Liver (tissue), 8 donors: ENCODE measurements at regions not wholly inside any gene's neighbourhood (a gene's known extent, or its start where the extent isn't known, plus 50 kb on each side); places are given as distances from the start of the nearest gene placed in this dataset.

Experiments used
- DNase-seq: peaks from one replicate; pipeline ENCODE4 v3.0.0-alpha.2; 2017; ENCODE audit warnings: low spot score
- H3K27ac ChIP-seq, 2 donors: one replicate each; pipeline ENCODE4 v1.7.0; 2013; ENCODE audit warnings: inconsistent platforms in 2 of 2, low read length in 2 of 2, control low read depth in 1 of 2, low read depth in 1 of 2, mild to moderate bottlenecking in 1 of 2
- H3K27me3 ChIP-seq, 4 donors: one replicate each; pipeline versions ENCODE4 v1.6.1 to v1.7.0; 2013; ENCODE audit warnings: low read length in 3 of 4, inconsistent platforms in 1 of 4, mild to moderate bottlenecking in 1 of 4, moderate library complexity in 1 of 4; ENCODE audit not compliant: control insufficient read depth in 4 of 4, insufficient read depth in 4 of 4
- H3K36me3 ChIP-seq, 4 donors: one replicate each; pipeline versions ENCODE4 v1.6.1 to v1.7.0; 2013; ENCODE audit warnings: low read length in 3 of 4, mild to moderate bottlenecking in 3 of 4, low read depth in 1 of 4, moderate library complexity in 1 of 4; ENCODE audit not compliant: control insufficient read depth in 4 of 4, insufficient read depth in 3 of 4
- H3K4me1 ChIP-seq, 4 donors: one replicate each; pipeline versions ENCODE4 v1.6.1 to v1.7.0; 2013; ENCODE audit warnings: low read length in 3 of 4, mild to moderate bottlenecking in 3 of 4, moderate library complexity in 1 of 4; ENCODE audit not compliant: control insufficient read depth in 4 of 4, insufficient read depth in 4 of 4
- H3K4me3 ChIP-seq, 3 donors: one replicate each; pipeline versions ENCODE4 v1.6.1 to v1.7.0; 2013; ENCODE audit warnings: low read length in 3 of 3, control low read depth in 1 of 3, low read depth in 1 of 3, mild to moderate bottlenecking in 1 of 3
- H3K9ac ChIP-seq, 2 donors: one replicate each; pipeline ENCODE4 v1.7.0; 2013; ENCODE audit warnings: low read length in 2 of 2, mild to moderate bottlenecking in 2 of 2, moderate library complexity in 2 of 2, control low read depth in 1 of 2, low read depth in 1 of 2
- H3K9me3 ChIP-seq, 4 donors: one replicate each; pipeline versions ENCODE4 v1.6.1 to v1.7.0; 2013; ENCODE audit warnings: low read length in 3 of 4; ENCODE audit not compliant: control insufficient read depth in 4 of 4
- EGR1 ChIP-seq, 2 donors: IDR thresholded peaks; 2 replicates each; pipeline ENCODE4 v1.6.1; 2016 to 2018; ENCODE audit warnings: antibody characterized with exemption in 2 of 2, low read depth in 2 of 2
- FOXA2 ChIP-seq: IDR thresholded peaks from 2 replicates; pipeline ENCODE4 v1.6.1; 2016; ENCODE audit warnings: antibody characterized with exemption
- GABPA ChIP-seq, 2 donors: IDR thresholded peaks in 1 of 2; conservative IDR thresholded peaks in 1 of 2; 2 replicates each; pipeline ENCODE4 v1.6.1; 2016; ENCODE audit warnings: antibody characterized with exemption in 2 of 2, mild to moderate bottlenecking in 1 of 2, moderate library complexity in 1 of 2
- HNF4A ChIP-seq, 2 donors: conservative IDR thresholded peaks; 2 replicates each; pipeline ENCODE4 v1.6.1; 2016; ENCODE audit warnings: antibody characterized with exemption in 2 of 2, mild to moderate bottlenecking in 2 of 2
- HNF4G ChIP-seq: IDR thresholded peaks from 2 replicates; pipeline ENCODE4 v1.6.1; 2016; ENCODE audit warnings: antibody characterized with exemption
- JUND ChIP-seq, 2 donors: IDR thresholded peaks; 2 replicates each; pipeline ENCODE4 v1.6.1; 2016; ENCODE audit warnings: antibody characterized with exemption in 2 of 2
- NR2F2 ChIP-seq: IDR thresholded peaks from 2 replicates; pipeline ENCODE4 v1.6.1; 2016; ENCODE audit warnings: antibody characterized with exemption
- RAD21 ChIP-seq, 2 donors: IDR thresholded peaks; 2 replicates each; pipeline ENCODE4 v1.6.1; 2016; ENCODE audit warnings: antibody characterized with exemption in 2 of 2, mild to moderate bottlenecking in 2 of 2
- RXRA ChIP-seq, 2 donors: IDR thresholded peaks; 2 replicates each; pipeline ENCODE4 v1.6.1; 2017 to 2018; ENCODE audit warnings: antibody characterized with exemption in 2 of 2, mild to moderate bottlenecking in 1 of 2
- SP1 ChIP-seq: IDR thresholded peaks from 2 replicates; pipeline ENCODE4 v1.6.1; 2018; ENCODE audit warnings: antibody characterized with exemption, mild to moderate bottlenecking
- TAF1 ChIP-seq: conservative IDR thresholded peaks from 2 replicates; pipeline ENCODE4 v1.6.1; 2016; ENCODE audit warnings: antibody characterized with exemption, mild to moderate bottlenecking
- YY1 ChIP-seq: IDR thresholded peaks from 2 replicates; pipeline ENCODE4 v1.6.1; 2016; ENCODE audit warnings: antibody characterized with exemption, mild to moderate bottlenecking
- WGBS: extraction: QIAGEN DNeasy Blood & Tissue Kit; methylation state at CpG from one replicate; pipeline ENCODE4 v1.1.7; 2013; 5-methylcytosine and 5-hydroxymethylcytosine counted together
- TF ChIP-seq, protein P1 (sequence below): IDR thresholded peaks from 2 replicates; pipeline ENCODE4 v1.6.1; 2016; ENCODE audit warnings: antibody characterized with exemption
- TF ChIP-seq, protein P2 (sequence below): IDR thresholded peaks from 2 replicates; pipeline ENCODE4 v1.6.1; 2016; ENCODE audit warnings: antibody characterized with exemption, mild to moderate bottlenecking
- TF ChIP-seq, protein P3 (sequence below): IDR thresholded peaks from 2 replicates; pipeline ENCODE4 v1.6.1; 2016; ENCODE audit warnings: antibody characterized with exemption
- TF ChIP-seq, protein P4 (sequence below): fragments of 150-350 bp; IDR thresholded peaks from 2 replicates; pipeline ENCODE4 v1.5.1; 2017; ENCODE audit warnings: improper control_type of control experiment, low read depth, low read length; ENCODE audit not compliant: missing input control
- donor health status: healthy.
- donor health status: healthy.
- donor health status: healthy.
- donor health status: healthy.
- donor health status: healthy.

DNA sequence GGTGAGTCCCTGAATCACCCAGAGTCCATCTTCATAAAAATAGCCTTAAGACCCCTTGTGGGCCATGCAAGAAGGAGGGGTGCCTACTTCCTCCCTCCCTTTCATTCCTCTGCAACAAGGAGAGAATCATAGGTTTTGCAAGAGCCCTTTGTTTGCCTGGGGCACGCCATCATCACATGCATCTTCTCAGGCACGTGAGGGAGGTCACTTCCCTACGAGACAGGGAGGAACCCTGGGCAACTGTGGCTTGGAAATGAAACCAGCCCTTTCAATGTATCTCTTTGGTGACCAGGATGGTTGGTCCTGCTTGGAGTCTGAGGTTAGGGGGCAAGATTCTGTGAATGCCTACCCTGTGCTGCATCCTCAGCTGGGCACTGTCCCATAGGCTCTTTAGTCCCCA is 194.8 kb downstream of the MAFB start:
- WGBS: 74% methylated on average over 3 of the region's 3 CpGs
- Histone ChIP-seq H3K27me3 (no peaks in the 10 kb centered on the region), H3K4me1 (peaks cover 0 to 2% (median 0%) of the 10 kb centered on the region in 4 donors), H3K4me3 (no peak overlapping the region), H3K36me3 (no peaks in the 10 kb centered on the region), H3K9ac (no peak overlapping the region), H3K27ac (peak overlapping the region; percentile 15 to 50), H3K9me3 (no peaks in the 10 kb centered on the region)
- no peak for DNase-seq
- TF ChIP-seq RXRA (IDR thresholded peaks at IDR 0.05) (peak in 1 of 2 donors; percentile 8), RAD21 (IDR thresholded peaks at IDR 0.05) (no peak)

DNA sequence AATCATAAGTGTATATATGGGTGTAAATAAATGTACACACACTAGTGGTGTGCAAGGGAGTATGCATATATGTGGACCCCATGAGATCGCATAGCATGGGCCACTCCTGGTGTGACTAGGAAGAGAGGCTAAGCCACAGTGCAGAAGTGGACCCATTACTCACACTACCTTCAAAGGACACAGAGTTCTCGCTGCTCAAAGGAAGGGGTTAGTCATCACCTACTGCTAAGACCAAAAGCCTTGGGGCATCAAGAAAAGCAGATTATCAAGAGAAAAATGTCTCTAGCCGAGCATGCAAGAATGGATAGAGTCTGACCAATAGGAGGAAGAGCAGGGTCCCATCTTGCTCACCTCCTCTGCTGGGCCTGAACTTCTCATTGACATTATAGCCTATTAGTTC is 195.5 kb downstream of the MAFB start:
- Histone ChIP-seq H3K4me3 (no peak overlapping the region), H3K9ac (no peak overlapping the region), H3K4me1 (peaks cover 0 to 2% (median 0%) of the 10 kb centered on the region in 4 donors), H3K27me3 (no peaks in the 10 kb centered on the region), H3K36me3 (no peaks in the 10 kb centered on the region), H3K9me3 (no peaks in the 10 kb centered on the region), H3K27ac (peak overlapping the region in 1 of 2 donors; percentile 57)
- WGBS: 92% methylated on average over 3 of the region's 3 CpGs
- TF ChIP-seq JUND (IDR thresholded peaks at IDR 0.05) (no peak), NR2F2 (no peak), YY1 (no peak), RAD21 (IDR thresholded peaks at IDR 0.05) (no peak), FOXA2 (no peak), HNF4A (conservative IDR thresholded peaks at IDR 0.05) (no peak), SP1 (no peak), TAF1 (no peak), HNF4G (no peak), GABPA (IDR thresholded peaks at IDR 0.05 in 1 of 2, conservative IDR thresholded peaks at IDR 0.05 in 1 of 2) (no peak), EGR1 (IDR thresholded peaks at IDR 0.05; ENCODE audit: low read depth in 2 of 2) (no peak)
- TF ChIP-seq, protein P1, sequence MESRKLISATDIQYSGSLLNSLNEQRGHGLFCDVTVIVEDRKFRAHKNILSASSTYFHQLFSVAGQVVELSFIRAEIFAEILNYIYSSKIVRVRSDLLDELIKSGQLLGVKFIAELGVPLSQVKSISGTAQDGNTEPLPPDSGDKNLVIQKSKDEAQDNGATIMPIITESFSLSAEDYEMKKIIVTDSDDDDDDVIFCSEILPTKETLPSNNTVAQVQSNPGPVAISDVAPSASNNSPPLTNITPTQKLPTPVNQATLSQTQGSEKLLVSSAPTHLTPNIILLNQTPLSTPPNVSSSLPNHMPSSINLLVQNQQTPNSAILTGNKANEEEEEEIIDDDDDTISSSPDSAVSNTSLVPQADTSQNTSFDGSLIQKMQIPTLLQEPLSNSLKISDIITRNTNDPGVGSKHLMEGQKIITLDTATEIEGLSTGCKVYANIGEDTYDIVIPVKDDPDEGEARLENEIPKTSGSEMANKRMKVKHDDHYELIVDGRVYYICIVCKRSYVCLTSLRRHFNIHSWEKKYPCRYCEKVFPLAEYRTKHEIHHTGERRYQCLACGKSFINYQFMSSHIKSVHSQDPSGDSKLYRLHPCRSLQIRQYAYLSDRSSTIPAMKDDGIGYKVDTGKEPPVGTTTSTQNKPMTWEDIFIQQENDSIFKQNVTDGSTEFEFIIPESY: no peak
- TF ChIP-seq, protein P2, sequence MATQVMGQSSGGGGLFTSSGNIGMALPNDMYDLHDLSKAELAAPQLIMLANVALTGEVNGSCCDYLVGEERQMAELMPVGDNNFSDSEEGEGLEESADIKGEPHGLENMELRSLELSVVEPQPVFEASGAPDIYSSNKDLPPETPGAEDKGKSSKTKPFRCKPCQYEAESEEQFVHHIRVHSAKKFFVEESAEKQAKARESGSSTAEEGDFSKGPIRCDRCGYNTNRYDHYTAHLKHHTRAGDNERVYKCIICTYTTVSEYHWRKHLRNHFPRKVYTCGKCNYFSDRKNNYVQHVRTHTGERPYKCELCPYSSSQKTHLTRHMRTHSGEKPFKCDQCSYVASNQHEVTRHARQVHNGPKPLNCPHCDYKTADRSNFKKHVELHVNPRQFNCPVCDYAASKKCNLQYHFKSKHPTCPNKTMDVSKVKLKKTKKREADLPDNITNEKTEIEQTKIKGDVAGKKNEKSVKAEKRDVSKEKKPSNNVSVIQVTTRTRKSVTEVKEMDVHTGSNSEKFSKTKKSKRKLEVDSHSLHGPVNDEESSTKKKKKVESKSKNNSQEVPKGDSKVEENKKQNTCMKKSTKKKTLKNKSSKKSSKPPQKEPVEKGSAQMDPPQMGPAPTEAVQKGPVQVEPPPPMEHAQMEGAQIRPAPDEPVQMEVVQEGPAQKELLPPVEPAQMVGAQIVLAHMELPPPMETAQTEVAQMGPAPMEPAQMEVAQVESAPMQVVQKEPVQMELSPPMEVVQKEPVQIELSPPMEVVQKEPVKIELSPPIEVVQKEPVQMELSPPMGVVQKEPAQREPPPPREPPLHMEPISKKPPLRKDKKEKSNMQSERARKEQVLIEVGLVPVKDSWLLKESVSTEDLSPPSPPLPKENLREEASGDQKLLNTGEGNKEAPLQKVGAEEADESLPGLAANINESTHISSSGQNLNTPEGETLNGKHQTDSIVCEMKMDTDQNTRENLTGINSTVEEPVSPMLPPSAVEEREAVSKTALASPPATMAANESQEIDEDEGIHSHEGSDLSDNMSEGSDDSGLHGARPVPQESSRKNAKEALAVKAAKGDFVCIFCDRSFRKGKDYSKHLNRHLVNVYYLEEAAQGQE: no peak
- TF ChIP-seq, protein P3, sequence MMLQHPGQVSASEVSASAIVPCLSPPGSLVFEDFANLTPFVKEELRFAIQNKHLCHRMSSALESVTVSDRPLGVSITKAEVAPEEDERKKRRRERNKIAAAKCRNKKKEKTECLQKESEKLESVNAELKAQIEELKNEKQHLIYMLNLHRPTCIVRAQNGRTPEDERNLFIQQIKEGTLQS: no peak
- TF ChIP-seq, protein P4, sequence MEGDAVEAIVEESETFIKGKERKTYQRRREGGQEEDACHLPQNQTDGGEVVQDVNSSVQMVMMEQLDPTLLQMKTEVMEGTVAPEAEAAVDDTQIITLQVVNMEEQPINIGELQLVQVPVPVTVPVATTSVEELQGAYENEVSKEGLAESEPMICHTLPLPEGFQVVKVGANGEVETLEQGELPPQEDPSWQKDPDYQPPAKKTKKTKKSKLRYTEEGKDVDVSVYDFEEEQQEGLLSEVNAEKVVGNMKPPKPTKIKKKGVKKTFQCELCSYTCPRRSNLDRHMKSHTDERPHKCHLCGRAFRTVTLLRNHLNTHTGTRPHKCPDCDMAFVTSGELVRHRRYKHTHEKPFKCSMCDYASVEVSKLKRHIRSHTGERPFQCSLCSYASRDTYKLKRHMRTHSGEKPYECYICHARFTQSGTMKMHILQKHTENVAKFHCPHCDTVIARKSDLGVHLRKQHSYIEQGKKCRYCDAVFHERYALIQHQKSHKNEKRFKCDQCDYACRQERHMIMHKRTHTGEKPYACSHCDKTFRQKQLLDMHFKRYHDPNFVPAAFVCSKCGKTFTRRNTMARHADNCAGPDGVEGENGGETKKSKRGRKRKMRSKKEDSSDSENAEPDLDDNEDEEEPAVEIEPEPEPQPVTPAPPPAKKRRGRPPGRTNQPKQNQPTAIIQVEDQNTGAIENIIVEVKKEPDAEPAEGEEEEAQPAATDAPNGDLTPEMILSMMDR: no peak
- no peak for DNase-seq
